Activated CD4-positive, CD25-positive, alpha-beta regulatory T cell treated with anti-CD3 and anti-CD28 coated beads, Interleukin-2, amount 50 U/mL, for 72 hours (primary cell): ENCODE measurements at regions not wholly inside any gene's neighbourhood (a gene's known extent, or its start where the extent isn't known, plus 50 kb on each side); places are given as distances from the start of the nearest gene placed in this dataset.

ENCODE experiments used
- DNase-seq: peaks from one replicate; pipeline ENCODE4 v3.0.0; 2021

DNA sequence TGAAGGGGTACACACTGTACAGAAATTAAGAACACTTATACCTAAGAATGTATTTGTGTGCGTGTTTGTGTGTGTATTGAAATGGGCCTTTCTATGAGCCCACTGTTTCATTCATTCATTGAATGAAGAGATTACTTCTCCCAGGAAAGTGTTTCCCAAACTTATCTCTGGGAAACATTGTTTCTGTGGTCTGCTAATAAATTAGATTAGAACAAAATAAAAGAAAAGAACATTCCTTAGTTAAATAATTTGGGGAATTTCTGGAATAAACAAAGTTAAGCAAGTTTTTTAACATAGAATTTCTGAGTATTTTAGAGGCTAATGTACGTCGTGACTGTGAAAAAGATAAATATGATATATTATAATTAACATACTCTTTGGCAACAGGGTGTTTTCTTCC lies 402.4 kb upstream of the CDH11 start:
- DNase-seq, result no peak

DNA sequence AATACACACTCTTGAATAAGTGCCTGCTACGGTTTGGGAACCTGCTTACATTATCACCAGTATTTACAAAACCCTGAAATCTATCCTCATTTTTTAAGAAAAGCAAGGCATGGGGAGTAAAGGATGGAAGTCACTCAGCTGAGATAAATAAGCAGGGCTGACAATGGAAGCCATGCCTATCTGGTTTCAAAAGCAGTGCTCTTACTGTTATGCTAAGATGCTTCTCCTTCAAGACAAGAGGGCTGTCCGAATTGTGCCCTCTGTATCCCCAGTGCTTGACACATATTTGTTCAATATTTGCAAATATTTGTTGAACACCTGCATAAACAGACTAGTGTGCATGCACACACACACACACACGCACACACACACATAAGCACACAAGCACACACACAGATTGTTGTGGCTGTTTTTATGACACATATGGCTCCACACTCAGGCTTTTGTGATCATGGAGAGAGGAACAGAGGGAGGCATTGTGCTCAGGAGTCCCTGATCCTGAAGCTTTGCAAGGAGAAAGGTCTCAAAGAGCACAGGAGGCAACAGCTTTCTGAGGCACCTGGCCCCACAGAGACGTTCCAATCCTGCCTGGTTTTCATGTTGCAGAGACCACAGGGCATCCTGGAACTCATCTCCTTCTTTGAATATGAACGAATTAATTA lies 401.6 kb upstream of the CDH11 start:
- DNase-seq, result no peak

DNA sequence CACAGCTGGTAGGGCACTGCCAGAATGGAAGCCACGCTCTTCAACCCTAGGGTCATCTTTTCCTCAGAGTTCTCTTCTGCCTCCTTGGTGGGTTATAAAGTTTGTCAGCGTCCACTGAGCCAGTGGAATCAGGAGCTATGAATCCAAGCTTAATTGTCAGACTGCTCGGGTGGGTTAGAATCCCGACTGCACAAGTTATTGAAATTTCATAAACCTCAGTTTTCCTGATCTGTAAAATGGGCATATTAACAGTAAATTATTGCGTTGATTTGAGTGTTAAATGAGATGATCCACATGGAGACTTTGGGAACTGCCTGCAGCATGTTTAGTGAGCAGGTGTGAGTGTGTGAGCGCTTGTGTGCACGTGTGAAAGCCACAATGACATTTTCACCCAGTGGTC lies 400.5 kb upstream of the CDH11 start:
- no peak for DNase-seq

DNA sequence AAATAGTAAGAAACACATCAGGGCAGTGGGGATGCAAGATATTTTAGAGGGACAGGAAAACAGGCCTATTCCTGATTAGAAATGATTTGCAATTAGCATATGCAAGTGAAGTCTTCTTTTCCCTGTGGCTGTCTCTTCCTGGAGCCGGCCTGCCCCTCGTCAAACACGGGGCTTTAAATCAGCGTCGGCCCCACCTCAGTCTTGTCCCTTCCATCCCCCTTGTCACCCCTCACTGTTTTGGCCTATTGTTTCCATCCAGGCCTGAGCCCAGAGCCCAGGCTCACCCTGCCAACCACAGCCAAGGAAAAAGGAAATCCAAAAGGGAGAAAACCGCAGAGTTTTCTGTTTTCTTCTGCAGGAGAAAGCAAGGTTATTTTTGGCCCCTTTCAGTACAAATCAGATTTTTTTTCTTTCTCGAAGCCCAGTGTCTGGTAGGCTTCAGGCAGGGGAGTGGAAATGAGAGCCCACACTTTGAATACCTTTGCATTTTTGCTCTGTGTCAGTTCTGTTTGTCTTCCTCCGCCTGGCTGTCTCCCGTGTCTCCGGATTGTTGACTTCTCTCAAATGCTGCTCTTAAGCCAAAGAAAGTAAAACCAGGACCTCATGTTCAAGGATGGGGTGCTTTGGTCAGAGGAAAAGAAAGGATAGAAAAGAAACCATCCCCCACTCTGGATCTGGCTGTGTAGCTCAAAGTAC lies 399.9 kb upstream of the CDH11 start:
- DNase-seq, result no peak

DNA sequence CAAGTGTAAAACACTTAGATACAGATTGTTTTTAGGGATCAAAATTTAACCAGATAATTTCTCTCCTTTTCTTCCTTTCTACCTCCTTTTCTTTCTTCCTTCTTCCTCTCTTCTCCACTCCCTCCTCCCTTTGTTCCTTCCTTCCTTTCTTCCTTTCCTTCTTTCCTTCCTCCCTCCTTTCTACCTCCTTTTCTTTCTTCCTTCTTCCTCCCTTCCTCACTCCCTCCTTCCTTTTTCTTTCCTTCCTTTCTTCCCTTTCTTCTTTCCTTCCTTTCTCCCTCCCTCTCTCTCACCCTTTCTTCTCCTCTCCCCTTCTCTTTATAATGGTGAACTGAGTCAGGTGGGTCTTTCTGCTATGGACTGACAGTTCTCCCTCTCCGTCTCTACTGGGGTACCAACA lies 397.5 kb upstream of the CDH11 start:
- DNase-seq, result no peak

DNA sequence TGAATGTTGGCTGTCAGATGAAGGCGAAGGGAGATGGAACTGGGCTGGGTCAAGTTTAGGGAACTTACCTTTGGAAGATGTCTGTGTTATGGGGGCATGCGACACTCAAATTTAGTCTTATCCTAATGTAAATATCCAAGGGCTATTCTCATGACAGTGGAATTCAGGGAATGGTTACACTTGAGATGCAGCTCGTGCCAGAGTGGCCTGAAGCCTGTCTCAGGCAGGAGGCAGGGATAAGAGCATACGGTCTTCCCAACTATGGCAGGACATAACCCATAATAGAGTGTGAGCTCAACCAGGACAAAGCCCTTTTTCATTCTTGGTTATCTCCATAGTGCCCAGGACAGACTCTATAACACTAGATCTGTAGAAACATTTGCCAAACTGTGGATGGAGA lies 393.3 kb upstream of the CDH11 start:
- no peak for DNase-seq

DNA sequence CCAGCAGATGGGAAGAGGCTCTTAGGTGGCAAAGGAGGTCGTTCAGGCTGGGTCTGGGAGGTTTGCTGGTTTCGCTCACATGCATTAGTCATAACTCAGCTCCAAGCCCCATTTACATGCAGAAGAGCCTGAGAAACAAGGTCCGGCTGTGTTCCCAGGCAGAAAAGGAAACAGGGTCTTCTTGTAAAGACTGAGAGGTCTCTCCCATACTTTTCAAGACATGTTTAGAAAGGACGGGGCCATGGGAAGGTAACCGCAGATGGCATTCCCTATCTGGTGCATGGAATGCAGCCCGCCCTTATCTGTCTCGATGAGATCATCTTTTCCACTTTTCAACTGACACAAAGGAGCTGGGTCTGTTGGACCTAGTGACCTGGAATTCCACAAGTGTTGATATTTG lies 389.0 kb upstream of the CDH11 start:
- no peak for DNase-seq

DNA sequence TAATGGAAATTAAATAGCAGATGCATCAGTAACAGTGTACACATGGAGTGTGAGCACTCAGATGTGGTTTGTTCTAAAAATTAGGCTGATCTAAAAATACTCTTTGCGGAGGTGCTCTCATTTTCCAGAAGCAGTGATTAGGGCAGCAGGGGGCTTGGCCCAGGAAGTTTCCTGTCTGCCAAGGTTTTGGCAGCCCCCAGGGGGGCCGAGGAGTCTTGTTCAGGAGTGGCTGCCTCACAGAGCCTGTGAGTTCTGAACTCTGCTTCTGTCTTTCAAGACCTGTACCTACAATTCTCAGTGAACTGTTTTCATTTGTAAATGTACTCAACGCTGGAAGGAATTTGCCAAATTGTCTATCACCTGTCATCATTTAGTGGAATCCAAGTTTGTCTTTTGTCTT lies 388.4 kb upstream of the CDH11 start:
- DNase-seq, result no peak

DNA sequence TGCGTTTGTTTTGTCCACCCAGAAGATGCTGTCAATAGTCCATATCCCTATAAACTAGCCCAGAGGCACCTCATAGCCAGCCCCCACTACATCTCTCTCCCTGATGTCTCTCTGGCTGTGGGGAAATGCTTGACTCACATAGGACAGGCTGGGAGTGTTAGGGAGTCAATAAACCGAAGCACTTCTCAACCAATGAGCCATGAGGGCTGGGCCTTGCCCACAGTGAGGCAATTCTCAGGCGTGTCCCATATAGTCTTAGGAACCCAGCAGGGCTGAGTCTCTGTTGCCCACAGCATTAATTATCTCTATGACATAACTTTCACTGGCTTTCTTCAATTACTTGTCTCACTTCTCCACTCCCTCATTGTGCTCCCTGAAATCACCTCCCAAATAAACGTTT lies 387.3 kb upstream of the CDH11 start:
- no peak for DNase-seq

DNA sequence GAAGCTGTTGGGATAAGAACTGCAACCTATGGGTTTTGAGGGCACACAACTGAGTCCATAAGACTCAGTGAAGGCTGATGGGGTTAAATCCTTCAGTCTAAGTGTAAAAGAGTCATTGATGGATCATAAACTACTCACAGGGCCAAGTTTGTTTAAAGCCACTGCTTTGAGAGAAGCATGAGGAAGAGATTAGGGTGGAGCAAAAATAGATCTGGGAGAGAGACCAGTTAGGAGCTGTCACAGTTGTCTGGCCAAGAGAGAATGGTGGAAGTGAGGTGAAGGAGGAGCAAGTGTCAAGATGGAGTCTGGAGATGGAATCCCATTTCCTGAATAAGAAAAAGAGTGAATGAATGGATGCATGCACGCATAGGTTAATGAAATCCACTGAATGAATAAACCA lies 379.1 kb upstream of the CDH11 start:
- DNase-seq, result no peak

DNA sequence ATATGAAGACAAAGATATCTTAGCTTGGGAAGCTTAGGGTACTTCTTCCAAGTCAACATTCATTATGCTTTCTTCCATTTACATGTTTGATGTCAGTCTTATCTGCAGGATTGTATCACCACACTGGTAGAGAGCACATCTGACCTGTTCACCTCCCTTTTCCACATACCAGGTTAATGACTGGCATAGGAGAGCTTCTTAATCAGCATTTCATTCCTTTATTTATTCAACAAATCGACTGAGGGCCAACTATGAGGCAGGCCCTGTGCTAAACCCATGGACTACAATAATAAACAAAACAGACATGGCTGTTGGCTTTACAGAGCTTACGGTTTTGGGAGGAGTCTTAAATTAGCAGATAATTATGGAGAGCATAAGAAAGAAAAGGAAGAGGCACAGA lies 378.1 kb upstream of the CDH11 start:
- DNase-seq, result no peak

DNA sequence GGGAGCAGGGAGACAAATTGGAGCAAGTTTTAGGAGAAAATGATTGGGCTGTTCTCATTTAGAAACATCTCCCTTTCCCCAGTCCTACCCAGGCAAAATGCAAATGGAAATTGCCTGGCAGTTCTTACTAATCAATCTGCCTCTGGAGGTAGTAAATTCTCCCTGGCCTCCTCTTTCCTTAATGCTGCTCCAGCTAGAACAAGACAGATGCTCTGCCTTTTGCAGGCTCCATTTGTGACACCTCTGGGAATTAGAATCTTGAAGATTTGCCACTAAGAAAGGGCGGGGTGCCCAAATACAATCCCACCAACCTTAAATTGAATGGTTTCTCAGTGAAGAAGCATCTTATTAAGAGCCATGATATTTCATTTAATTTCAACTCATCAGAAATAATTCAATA lies 377.7 kb upstream of the CDH11 start:
- no peak for DNase-seq

DNA sequence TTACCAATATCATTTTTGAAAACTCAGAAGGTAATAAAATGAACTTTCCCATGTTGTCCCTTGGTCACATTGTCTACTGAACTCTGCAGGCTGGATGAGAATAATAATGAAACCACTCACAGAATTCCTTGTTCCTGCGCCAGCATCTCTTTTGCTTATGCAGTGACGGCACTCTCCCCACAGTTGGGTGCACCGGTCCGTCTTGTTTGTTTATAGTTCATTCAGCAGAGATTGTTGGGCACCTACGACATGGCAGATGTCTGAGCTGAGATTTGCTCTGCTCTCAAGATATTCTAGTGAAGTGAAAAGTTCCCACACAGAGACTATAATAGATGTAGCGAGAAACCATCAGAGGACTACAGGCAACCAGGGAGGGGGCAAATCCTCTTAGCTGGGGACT lies 375.7 kb upstream of the CDH11 start:
- DNase-seq, result no peak

DNA sequence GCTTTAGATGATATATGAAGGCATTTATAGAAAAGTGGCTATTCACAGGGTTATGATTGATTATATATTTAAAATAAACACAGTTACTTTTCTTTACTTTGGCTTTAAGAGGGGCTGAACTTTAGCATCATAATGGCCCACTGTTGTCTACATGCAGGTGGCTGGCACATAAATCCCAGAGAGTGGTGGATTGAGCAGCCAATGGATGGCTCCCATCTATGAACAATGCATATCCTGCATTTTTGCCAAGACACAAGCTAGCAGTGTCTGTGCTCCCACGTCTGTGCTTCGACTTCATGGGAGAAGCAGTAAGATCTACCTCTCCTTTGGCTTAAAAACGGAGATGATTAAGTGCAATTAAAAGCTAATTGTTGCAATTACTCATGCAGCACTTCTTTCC lies 373.2 kb upstream of the CDH11 start:
- DNase-seq, result no peak

DNA sequence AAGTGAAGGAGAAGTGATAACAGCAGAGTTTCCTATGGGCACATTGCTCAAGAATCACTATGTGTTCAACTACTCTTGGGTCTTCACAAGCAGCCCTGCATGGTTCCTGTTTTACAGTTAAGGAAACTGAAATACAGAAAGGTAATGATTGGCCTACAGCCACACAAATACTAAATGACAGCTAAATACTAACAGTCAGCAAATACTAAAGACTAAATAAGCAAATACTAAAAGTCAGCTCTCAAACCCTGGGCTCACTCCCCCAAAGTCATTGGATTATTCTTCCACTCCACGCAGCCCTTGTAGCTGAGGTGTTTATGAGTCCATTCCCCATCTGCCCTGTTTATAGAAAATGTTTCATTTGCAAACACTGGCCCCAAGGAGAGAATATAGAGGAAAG lies 372.7 kb upstream of the CDH11 start:
- DNase-seq, result no peak

DNA sequence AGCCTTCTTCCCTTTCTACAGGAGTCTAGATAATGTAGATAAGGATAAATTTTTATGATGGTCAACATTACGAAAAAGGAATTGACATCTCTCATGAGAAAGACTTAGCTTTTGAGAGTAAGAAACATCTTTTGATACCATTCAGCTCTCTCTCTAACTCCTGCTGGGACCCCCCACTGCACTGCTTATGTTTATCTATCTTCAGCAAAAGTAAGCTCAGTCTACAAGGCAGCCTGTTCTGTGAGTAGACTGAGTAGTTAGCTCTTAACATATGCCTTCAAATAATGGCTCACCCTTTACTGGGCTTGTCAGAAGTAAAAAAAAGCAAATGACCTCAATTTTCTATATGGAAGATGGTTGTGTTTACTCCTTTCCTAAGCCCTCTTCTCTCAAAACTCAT lies 372.2 kb upstream of the CDH11 start:
- no peak for DNase-seq

DNA sequence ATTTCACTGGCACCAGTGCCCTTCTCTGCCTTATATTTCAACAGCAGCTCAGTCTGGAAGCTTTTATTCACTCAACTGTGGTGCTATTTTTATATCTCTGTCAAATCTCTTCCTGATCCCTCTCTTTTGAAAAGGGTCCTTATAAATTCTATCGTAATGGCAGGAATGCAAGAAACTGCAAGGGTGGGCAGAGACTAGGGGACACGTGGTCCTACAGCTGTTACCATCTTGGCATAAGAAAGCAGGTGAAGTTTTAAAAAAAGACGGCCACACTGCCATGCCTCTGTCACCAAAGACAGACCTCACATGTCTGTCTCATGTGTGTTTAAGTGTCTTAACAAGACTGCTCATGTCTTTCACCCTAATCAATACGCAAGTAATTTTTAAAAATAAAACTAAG lies 368.4 kb upstream of the CDH11 start:
- no peak for DNase-seq

DNA sequence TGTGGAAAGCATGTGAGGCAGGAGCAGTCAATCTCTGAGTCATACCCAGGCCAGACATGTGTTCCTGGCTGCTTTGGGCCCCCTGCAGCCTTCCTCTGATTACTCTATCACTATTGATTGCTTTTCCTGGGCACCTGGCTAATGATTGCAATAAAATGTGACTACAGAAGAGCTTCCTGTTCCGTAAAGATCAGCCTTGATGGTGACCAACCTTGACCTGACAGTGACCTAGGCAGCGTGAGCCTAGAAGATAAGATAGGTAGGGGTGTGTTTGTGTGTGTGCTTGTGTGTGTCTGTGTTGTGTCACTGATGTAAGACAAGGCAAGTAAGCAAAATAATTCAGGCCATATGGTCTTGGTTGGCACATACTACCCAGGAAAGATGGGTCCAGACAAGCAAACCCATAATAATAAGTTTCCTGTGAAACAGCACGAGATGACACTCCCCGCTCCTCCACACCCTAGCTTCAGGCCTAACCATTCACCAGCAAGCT lies 367.7 kb upstream of the CDH11 start:
- DNase-seq, result no peak

DNA sequence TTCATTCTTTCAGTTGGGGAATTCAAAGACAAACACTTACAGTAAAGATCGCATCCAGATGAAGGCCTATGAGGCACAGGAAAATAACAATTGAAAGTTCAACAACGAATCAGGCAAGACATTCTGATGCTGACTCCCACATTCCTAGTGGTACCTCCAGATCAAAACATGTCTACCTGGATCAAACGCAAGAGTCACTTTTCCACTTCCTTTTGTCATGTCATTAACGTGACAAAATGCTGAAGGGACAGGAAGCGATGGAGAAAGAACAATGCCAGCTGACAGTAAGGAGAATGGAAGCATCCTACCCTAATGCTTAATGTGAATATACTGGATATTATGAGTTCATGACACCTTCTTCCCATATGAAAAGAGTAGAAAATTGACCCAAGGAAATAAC lies 365.4 kb upstream of the CDH11 start:
- DNase-seq, result no peak

DNA sequence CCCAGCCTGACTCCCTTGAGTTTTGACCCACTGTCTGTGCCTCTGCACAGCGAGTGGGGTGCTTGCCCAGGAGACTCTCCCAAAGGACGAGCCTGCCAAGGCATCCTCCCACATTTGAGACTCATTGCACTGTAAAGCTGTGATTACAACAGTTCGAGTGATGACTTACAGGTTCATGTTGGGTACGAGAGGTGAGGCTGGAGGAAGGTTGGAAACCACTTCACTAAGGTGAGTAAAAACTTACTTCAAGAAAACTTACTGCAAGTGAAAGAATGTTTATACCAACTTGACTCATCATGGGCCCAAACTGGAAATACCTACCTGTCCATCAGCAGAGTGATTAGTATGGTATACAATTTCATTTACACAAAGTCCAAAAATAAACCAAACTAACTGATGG lies 360.1 kb upstream of the CDH11 start:
- DNase-seq, result no peak

DNA sequence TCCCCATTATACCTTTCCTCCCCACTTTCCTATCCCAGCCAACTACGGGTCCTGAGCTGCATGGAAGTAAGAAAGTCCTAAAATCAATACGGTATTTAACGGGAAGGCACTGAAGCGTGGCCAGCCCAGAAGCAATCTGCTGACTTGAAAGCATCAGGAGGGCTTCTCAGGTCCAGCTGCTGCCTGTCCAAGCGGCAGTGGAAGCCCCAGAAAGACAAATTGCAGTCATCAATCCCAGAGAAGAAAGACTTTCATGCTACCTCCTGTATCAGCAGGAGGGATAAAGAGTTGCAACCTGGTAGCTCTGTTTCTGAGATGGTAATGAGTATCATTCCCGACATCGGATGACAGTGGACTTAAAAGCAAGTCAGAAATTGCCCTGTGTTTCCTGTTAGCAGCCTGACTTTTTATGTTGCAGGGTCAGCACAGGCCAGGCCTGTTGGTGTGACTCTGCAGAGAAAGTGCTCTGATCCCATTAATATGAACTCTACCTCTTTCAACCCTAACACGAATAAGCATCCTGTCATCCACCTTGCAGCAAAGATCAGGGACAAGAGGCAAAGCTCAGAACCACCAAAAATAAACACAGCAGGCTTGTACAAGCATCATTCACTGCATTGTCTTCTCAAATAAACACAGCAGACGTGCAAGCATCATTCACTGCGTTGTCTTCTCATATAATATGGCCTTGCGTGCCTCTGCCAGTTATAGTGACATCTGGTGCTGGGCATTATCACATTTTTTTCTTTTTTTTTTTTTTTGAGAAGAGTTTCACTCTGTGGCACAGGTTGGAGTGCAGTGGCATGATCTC lies 358.6 kb upstream of the CDH11 start:
- no peak for DNase-seq

DNA sequence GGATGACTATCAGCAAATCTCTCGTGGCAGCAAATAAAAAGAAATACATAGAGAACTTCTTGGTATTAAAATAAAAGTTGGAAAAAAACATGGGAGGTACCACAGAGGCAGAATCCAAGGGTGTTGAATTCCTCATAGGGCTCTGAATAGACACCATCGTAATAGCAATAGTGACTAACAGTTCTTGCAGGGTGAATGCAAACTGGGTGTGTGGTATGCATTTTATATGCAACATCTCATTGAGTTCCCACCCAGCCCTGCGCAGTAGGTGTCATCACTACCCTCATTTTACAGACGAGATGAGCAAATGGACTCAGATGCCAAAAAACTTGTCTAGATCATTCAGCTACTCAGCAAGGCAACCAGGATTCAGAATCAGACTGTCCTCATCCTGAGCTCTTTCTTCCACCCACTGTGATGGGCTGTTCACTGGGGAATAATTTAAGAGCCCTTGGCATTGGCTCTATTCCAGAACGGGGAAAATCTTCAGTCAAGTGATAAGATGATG lies 354.6 kb upstream of the CDH11 start:
- DNase-seq, result no peak

DNA sequence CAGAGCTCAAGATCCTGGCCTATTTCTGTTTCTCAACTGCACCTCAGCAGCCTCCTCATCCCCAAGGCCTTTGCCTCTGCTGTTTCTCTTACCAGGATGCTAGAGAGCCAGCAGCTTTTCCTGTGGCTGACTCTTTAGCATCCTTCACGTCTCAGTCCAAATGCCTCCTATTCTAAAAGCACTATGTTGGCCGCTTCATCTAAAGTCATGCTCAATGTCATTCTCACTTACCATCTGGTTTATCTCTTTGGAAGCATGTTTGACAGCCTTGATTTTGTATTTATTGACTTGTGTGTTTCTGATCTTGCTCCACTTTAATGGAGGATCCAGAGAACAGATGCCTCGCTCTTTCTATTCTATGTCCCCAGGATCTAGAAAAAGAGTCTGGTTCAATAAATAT lies 351.8 kb upstream of the CDH11 start:
- no peak for DNase-seq

DNA sequence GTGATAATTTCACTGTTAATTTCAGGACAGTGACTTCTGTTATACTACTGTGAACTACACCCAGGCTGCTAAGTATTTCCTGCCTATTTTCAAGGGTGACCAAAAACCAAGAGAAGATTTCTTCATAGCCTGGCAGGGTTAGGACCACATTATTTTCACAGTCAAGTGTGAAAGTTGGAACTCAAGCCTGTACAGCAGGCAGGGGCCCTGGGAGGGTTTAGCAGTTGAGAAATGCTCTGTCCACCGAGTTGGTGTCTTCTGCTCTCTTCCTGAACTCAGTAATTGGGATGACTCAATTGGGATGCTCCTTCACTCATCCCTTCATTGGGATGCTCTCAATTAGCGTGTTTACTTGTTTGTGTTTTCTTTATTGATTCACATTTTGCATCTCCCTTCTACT lies 347.3 kb upstream of the CDH11 start:
- DNase-seq, result no peak
